Spinal cord (tissue), 9 donors: ENCODE measurements at regions not wholly inside any gene's neighbourhood (a gene's known extent, or its start where the extent isn't known, plus 50 kb on each side); places are given as distances from the start of the nearest gene placed in this dataset.
"Not testable (repeated sequence)": the region's sequence is repeated elsewhere in the genome, so short reads cannot be mapped to it uniquely, and the experiment has no call there.

ENCODE experiments used
- DNase-seq, 6 donors: peaks; one replicate each; pipeline versions ENCODE4 v3.0.0 to v3.0.0-alpha.2; 2013 to 2015; ENCODE audit warnings: low spot score in 6 of 6, low read depth in 4 of 6
- H3K27ac ChIP-seq: one replicate; pipeline ENCODE4 v1.5.1; 2013; ENCODE audit warnings: low read depth, low read length, control low read depth
- H3K27me3 ChIP-seq: one replicate; pipeline ENCODE4 v1.6.1; 2013; ENCODE audit warnings: low read length; ENCODE audit not compliant: control insufficient read depth, insufficient read depth
- H3K36me3 ChIP-seq: one replicate; pipeline ENCODE4 v1.6.1; 2013; ENCODE audit warnings: low read length; ENCODE audit not compliant: control insufficient read depth, insufficient read depth
- H3K4me1 ChIP-seq: one replicate; pipeline ENCODE4 v1.6.1; 2013; ENCODE audit warnings: low read length; ENCODE audit not compliant: control insufficient read depth, insufficient read depth
- H3K4me3 ChIP-seq: one replicate; pipeline ENCODE4 v1.5.1; 2013; ENCODE audit warnings: low read depth, low read length, control low read depth
- H3K9me3 ChIP-seq: one replicate; pipeline ENCODE4 v1.6.1; 2013; ENCODE audit warnings: low read length; ENCODE audit not compliant: control insufficient read depth, insufficient read depth
- WGBS: methylation state at CpG from one replicate; pipeline ENCODE4 v1.1.5; 2013; ENCODE audit warnings: missing lambda C conversion rate; ENCODE audit not compliant: insufficient coverage; 5-methylcytosine and 5-hydroxymethylcytosine counted together
- donor health status: healthy.

- Histone ChIP-seq H3K9me3 (no peaks in the 10 kb centered on the region), H3K36me3 (no peaks in the 10 kb centered on the region), H3K27me3 (no peaks in the 10 kb centered on the region), H3K4me1 (no peaks in the 10 kb centered on the region), H3K4me3 (no peak overlapping the region), H3K27ac (no peak overlapping the region)
- WGBS = no CpG with 5 or more reads among the region's 1 CpG
- DNase-seq = no peak
These were observed 99.8 kb downstream of the GPR65 start for GRCh38 chr14:88104710-88105109.

- H3K4me3 ChIP-seq = no peak overlapping the region
- no peak overlapping the region for H3K27ac ChIP-seq
- 85% methylated on average over 2 of the region's 4 CpGs for WGBS
- no peaks in the 10 kb centered on the region for H3K4me1 ChIP-seq
- no peaks in the 10 kb centered on the region for H3K9me3 ChIP-seq
- H3K36me3 ChIP-seq = no peaks in the 10 kb centered on the region
- DNase-seq = no peak
- H3K27me3 ChIP-seq = no peaks in the 10 kb centered on the region
These were observed 101.4 kb downstream of the GPR65 start for GRCh38 chr14:88106377-88106776.

DNA sequence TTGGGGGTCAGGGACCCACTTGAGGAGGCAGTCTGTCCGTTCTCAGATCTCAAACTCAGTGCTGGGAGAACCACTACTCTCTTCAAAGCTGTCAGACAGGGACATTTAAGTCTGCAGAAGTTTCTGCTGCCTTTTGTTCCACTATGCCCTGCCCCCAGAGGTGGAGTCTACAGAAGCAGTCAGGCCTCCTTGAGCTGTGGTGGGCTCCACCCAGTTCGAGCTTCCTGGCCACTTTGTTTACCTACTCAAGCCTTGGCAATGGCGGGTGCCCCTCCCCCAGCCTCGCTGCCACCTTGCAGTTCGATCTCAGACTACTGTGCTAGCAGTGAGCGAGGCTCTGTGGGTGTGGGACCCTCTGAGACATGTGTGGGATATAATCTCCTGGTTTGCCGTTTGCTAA is 122.7 kb downstream of the GPR65 start:
- not testable (repeated sequence) for H3K27ac ChIP-seq, H3K36me3 ChIP-seq, DNase-seq, H3K9me3 ChIP-seq, H3K27me3 ChIP-seq, H3K4me3 ChIP-seq, H3K4me1 ChIP-seq
- WGBS = 80% methylated on average over 6 of the region's 7 CpGs

DNA sequence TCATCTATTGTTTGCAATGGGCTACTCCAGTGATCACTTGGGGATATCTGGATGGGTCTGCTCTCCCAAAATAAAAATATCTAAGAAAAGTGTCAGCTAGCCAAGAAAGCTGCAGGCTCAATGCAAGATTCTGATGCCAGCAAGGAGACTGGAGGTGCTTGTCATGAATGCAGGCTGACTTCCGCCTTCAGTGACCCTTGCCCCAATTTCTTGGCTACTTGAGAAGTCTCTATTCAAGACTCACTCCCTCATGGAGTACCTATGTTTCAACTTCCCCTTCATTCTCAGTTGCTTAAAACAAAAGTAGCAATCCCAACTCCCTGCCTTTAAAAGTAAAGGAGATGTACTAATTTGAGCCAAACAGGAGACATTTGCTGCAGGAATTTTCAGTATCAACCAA is 123.9 kb downstream of the GPR65 start:
- 57% methylated on average over 1 of the region's 1 CpG for WGBS
- Histone ChIP-seq H3K4me1 (no peaks in the 10 kb centered on the region), H3K9me3 (no peaks in the 10 kb centered on the region), H3K27ac (no peak overlapping the region), H3K36me3 (no peaks in the 10 kb centered on the region), H3K27me3 (no peaks in the 10 kb centered on the region), H3K4me3 (no peak overlapping the region)
- DNase-seq = no peak

DNA sequence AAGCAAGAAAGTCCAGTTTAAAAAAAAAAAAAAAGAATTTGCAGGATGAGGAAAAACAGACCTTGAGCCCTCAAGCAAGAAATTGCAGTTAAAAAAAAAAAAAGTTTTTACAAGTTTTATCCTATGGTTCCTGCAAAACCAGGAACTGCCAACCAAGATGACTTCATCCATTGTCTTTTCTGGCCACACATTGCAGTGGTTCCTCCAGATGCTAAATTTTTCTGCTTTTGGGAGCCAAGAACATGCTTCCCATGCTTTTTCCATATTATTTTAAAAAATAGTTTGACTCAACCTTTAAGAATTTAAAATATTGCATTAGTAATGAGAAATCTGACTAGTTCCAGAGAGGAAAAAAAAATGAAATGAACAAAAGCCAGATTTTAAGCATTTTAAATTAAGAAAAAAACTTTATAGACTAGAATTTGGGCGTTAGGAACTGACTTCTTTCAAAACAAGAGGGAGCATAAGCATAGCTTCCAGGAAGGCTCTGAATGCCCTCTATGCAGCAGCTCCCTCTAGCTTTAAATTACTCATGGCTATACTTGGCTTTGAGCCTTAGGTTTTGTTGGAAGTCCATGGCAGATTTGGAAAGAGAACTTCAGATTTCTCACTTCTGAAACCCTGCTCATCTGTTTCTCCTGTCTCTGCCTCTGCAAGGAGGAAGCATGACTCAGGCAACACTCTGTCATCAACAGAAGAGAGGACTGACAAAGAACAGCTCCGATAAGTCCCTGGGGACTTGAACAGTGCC is 124.5 kb downstream of the GPR65 start:
- Histone ChIP-seq H3K9me3 (no peaks in the 10 kb centered on the region), H3K4me3 (no peak overlapping the region), H3K27ac (no peak overlapping the region), H3K36me3 (no peaks in the 10 kb centered on the region), H3K4me1 (no peaks in the 10 kb centered on the region), H3K27me3 (no peaks in the 10 kb centered on the region)
- WGBS = no CpG with 5 or more reads among the region's 2 CpGs
- peak in 1 of 6 donors; percentile 14 for DNase-seq

DNA sequence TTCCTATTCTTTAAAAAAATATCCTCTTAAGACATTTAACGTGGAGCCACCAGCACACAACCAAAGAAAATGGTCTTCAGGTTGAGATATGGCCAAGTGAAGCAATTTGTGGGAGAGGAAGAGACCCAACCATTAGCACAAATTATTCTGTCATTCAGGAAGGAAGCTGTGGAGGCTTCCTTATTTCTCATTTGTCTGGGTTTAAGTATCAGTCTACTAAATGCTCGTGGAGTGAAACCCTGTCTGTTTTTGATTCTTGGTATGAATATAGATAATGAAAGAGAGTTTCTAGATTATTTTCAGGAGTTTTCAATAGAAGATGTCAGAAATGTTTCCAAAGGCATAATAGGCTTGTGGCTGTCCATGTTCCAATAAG is 125.1 kb downstream of the GPR65 start:
- H3K36me3 ChIP-seq = no peaks in the 10 kb centered on the region
- no peak overlapping the region for H3K27ac ChIP-seq
- no peaks in the 10 kb centered on the region for H3K27me3 ChIP-seq
- no peaks in the 10 kb centered on the region for H3K9me3 ChIP-seq
- no peak for DNase-seq
- no peaks in the 10 kb centered on the region for H3K4me1 ChIP-seq
- H3K4me3 ChIP-seq = no peak overlapping the region
- 75% methylated on average over 1 of the region's 2 CpGs for WGBS
